Tibial nerve (tissue), 4 donors: ENCODE measurements at regions not wholly inside any gene's neighbourhood (a gene's known extent, or its start where the extent isn't known, plus 50 kb on each side); places are given as distances from the start of the nearest gene placed in this dataset.

Experiments used
- EP300 ChIP-seq, 2 donors: sonication (generic); formaldehyde crosslinking; IDR thresholded peaks; one replicate each; pipeline ENCODE4 v1.6.1; 2017; ENCODE audit warnings: antibody characterized with exemption in 2 of 2, mild to moderate bottlenecking in 1 of 2
- POLR2A ChIP-seq, 2 donors: fragments of 450-650 bp; IDR thresholded peaks; one replicate each; pipeline ENCODE4 v1.6.1; 2017; ENCODE audit warnings: antibody characterized with exemption in 2 of 2, mild to moderate bottlenecking in 2 of 2, moderate library complexity in 2 of 2
- TF ChIP-seq, protein P1 (sequence below), 5 experiments: fragments of 200-600 bp in 3 of 5; fragments of 450-650 bp in 2 of 5; sonication (generic) in 3 of 5; IDR thresholded peaks; one replicate each; pipeline ENCODE4 v1.5.1; 2016 to 2019; ENCODE audit warnings: antibody characterized with exemption in 5 of 5, mild to moderate bottlenecking in 3 of 5, moderate library complexity in 2 of 5

DNA sequence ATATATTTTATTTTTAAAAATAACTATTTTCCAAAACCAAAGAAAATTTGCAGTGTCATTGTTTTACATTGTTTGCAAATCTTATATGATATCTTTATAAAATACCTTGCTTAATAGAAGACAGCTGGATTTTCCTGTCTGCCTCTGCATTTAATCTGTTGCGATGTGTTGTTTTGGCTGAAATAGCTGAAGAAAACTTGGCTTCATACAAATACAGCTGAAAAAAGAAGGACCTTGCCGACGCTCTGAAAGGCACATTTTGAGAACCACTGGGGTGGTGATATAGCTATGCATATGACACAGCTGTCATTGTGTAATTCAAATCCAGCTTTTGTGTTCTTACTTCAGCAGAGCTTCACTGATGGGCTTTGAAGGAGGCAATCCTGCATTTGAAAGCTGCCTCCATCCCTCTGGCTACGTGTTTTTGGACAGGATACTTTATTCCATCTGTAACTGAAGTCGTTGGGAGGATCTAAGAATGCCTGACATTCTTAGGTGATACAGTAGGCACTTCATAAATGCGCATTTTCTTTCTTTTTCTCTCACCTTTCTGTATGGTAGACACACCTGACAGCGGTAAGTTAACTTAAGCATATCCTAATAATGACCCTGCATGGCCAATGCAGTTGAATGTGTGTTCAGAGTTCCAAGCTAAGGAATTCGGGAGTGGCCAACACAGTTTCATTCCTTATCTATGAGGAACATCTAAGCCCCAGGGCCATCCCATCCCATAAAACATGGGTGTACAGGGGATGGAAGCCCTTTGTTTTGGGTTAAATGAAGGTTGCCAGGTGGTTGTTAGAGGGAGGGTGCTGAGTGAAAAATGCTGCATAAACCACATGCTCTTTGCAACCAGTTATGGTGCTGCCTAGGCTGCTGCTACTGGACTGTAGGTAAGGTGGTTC is 213.0 kb downstream of the TFAP2A start:
- TF ChIP-seq, protein P1, sequence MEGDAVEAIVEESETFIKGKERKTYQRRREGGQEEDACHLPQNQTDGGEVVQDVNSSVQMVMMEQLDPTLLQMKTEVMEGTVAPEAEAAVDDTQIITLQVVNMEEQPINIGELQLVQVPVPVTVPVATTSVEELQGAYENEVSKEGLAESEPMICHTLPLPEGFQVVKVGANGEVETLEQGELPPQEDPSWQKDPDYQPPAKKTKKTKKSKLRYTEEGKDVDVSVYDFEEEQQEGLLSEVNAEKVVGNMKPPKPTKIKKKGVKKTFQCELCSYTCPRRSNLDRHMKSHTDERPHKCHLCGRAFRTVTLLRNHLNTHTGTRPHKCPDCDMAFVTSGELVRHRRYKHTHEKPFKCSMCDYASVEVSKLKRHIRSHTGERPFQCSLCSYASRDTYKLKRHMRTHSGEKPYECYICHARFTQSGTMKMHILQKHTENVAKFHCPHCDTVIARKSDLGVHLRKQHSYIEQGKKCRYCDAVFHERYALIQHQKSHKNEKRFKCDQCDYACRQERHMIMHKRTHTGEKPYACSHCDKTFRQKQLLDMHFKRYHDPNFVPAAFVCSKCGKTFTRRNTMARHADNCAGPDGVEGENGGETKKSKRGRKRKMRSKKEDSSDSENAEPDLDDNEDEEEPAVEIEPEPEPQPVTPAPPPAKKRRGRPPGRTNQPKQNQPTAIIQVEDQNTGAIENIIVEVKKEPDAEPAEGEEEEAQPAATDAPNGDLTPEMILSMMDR (IDR thresholded peaks at IDR 0.05) = no peak
- TF ChIP-seq POLR2A (IDR thresholded peaks at IDR 0.05) (no peak), EP300 (IDR thresholded peaks at IDR 0.05) (no peak)
